ENCODE measurements at regions not wholly inside any gene's neighbourhood (a gene's known extent, or its start where the extent isn't known, plus 50 kb on each side); places are given as distances from the start of the nearest gene placed in this dataset.

GRCh38 chr5:12679731-12680130, 775.5 kb upstream of the CTNND2 start:
- Histone ChIP-seq H3K4me1 (ENCODE audit: control insufficient read depth in 1 of 2, insufficient read depth in 2 of 2, low read length in 2 of 2) (no peaks in the 10 kb centered on the region), H3K27ac (ENCODE audit: low read depth, low read length) (no peak overlapping the region)
- POLR2A ChIA-PET = no interaction called here

More at GRCh38 chr5:12679731-12680130, 775.5 kb upstream of the CTNND2 start:
- no peak overlapping the region for H2AFZ ChIP-seq (ENCODE audit: low read depth, low read length, poor library complexity, severe bottlenecking)
- no peak overlapping the region for H3K9ac ChIP-seq (ENCODE audit: low read length)
- no peak for ATAC-seq
- no peaks in the 10 kb centered on the region for H4K20me1 ChIP-seq (ENCODE audit: insufficient read depth)
- ChIA-PET RAD21 (ENCODE audit: low non-redundant PET in 1 of 2, low total read pairs in 2 of 2, uncharacterized antibody in 2 of 2, unreplicated experiment in 2 of 2) (no interaction called here), CTCF (no interaction called here)
- no TSS peak for BruUV-seq (replicated peaks)
- no peaks in the 10 kb centered on the region for H3K36me3 ChIP-seq (ENCODE audit: control insufficient read depth in 1 of 2, insufficient read depth in 2 of 2, low read length in 2 of 2)
- TF ChIP-seq ZBTB33 (IDR thresholded peaks at IDR 0.05; ENCODE audit: extremely low read depth, insufficient replicate concordance, low read length) (no peak), RAD21 (IDR thresholded peaks at IDR 0.05; ENCODE audit: low read depth) (no peak), ELF1 (IDR thresholded peaks at IDR 0.05; ENCODE audit: borderline replicate concordance, low read depth) (no peak), FOSL1 (IDR thresholded peaks at IDR 0.05; ENCODE audit: low read depth) (no peak), SRF (IDR thresholded peaks at IDR 0.05; ENCODE audit: low read depth) (no peak), POLR2AphosphoS5 (IDR thresholded peaks at IDR 0.05; ENCODE audit: low read depth, low read length) (no peak), JUND (IDR thresholded peaks at IDR 0.05) (no peak), SIN3A (IDR thresholded peaks at IDR 0.05; ENCODE audit: low read depth) (no peak), POLR2A (IDR thresholded peaks at IDR 0.05; ENCODE audit: borderline replicate concordance, extremely low read depth, insufficient read depth, insufficient read length) (no peak), ZFX (IDR thresholded peaks at IDR 0.05) (no peak), CBX3 (IDR thresholded peaks at IDR 0.05; ENCODE audit: low read depth) (no peak), SP1 (IDR thresholded peaks at IDR 0.05; ENCODE audit: low read depth) (no peak), EZH2phosphoT487 (IDR thresholded peaks at IDR 0.05; ENCODE audit: borderline replicate concordance) (no peak), ATF3 (IDR thresholded peaks at IDR 0.05) (no peak)
- H3K9me3 ChIP-seq (ENCODE audit: control insufficient read depth in 1 of 2, insufficient read depth in 1 of 2, low read depth in 1 of 2, low read length in 2 of 2) = peaks cover 14 to 15% of the 10 kb centered on the region in 2 experiments; a peak in 3 of 4 replicates
- H3K4me2 ChIP-seq (ENCODE audit: low read length) = no peak overlapping the region
- no peak overlapping the region for H3K4me3 ChIP-seq (replicated peaks in 1 of 2; ENCODE audit: low read depth in 1 of 2, low read length in 2 of 2)
- no peaks in the 10 kb centered on the region for H3K27me3 ChIP-seq (ENCODE audit: insufficient read depth, low read length)
- no peak for DNase-seq (ENCODE audit: low read depth, low spot score)
- H3K9me2 ChIP-seq (ENCODE audit: insufficient read depth) = no peaks in the 10 kb centered on the region
- no peaks in the 10 kb centered on the region for H3K79me2 ChIP-seq (ENCODE audit: insufficient read depth, low read length)
- intact Hi-C loops (cut with micrococcal nuclease) = no loop called here

Data from HCT116 (cell line).